ENCODE measurements at regions not wholly inside any gene's neighbourhood (a gene's known extent, or its start where the extent isn't known, plus 50 kb on each side); places are given as distances from the start of the nearest gene placed in this dataset.
"Not testable (repeated sequence)": the region's sequence is repeated elsewhere in the genome, so short reads cannot be mapped to it uniquely, and the experiment has no call there.

DNA sequence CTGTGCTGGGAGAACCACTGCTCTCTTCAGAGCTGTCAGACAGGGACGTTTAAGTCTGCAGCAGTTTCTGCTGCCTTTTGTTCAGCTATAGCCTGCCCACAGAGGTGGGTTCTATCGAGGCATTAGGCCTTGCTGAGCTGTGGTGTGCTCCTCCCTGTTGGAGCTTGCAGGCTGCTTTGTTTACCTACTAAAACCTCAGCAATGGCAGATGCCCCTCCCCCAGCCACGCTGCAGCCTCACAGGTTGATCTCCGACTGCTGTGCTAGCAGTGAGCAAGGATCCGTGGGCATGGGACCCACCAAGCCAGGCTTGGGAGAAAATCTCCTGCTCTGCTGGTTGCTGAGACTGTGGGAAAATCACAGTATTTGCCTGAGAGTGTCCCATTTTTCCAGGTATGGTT is 133.8 kb upstream of the UBQLN2 start:
- Histone ChIP-seq H3K9ac (ENCODE audit: low read length) (no peak overlapping the region), H3K27me3 (replicated peaks; ENCODE audit: control insufficient read depth, insufficient read depth, low read length) (no peaks in the 10 kb centered on the region), H3K9me3 (ENCODE audit: control insufficient read depth, low read length) (peaks cover 15% of the 10 kb centered on the region), H3K4me3 (ENCODE audit: low read length) (no peak overlapping the region), H3K4me1 (ENCODE audit: control insufficient read depth, insufficient read depth, low read length) (no peaks in the 10 kb centered on the region), H3K36me3 (ENCODE audit: control insufficient read depth, insufficient read depth, low read length, severe bottlenecking) (no peaks in the 10 kb centered on the region)
- DNase-seq (ENCODE audit: low read depth): no peak

- H3K4me1 ChIP-seq (ENCODE audit: control insufficient read depth, insufficient read depth, low read length); H3K4me3 ChIP-seq (ENCODE audit: low read length); H3K9me3 ChIP-seq (ENCODE audit: control insufficient read depth, low read length); DNase-seq (ENCODE audit: low read depth); H3K36me3 ChIP-seq (ENCODE audit: control insufficient read depth, insufficient read depth, low read length, severe bottlenecking); H3K9ac ChIP-seq (ENCODE audit: low read length); H3K27me3 ChIP-seq (replicated peaks; ENCODE audit: control insufficient read depth, insufficient read depth, low read length): not testable (repeated sequence)
These were observed 111.4 kb upstream of the UBQLN2 start for GRCh38 chrX:56451981-56452380.

DNA sequence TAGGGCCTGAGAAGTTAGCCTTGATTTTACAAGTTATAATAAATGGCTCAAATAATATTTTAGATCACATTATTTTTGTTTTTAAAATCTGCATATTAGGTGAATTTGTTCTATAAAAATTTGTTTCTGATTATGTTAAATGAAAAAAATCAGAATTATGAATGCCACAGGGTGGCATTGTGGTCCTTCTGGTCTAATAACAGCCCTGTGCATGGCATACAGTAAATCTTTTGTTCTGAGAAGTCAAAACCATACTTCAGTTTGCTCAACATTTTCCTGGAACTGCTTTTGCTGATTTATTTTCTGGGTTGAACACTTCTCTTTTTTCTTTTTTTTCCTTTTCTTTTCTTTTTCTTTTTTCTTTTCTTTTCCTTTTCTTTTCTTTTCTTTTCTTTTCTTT is 101.0 kb upstream of the UBQLN2 start:
- Histone ChIP-seq H3K4me3 (ENCODE audit: low read length) (no peak overlapping the region), H3K9me3 (ENCODE audit: control insufficient read depth, low read length) (peaks cover 26% of the 10 kb centered on the region), H3K4me1 (ENCODE audit: control insufficient read depth, insufficient read depth, low read length) (no peaks in the 10 kb centered on the region), H3K36me3 (ENCODE audit: control insufficient read depth, insufficient read depth, low read length, severe bottlenecking) (no peaks in the 10 kb centered on the region), H3K27me3 (replicated peaks; ENCODE audit: control insufficient read depth, insufficient read depth, low read length) (no peaks in the 10 kb centered on the region), H3K9ac (ENCODE audit: low read length) (no peak overlapping the region)
- no peak for DNase-seq (ENCODE audit: low read depth)

- Histone ChIP-seq H3K4me1 (ENCODE audit: control insufficient read depth, insufficient read depth, low read length) (no peaks in the 10 kb centered on the region), H3K9ac (ENCODE audit: low read length) (no peak overlapping the region), H3K9me3 (ENCODE audit: control insufficient read depth, low read length) (peaks cover 25% of the 10 kb centered on the region), H3K36me3 (ENCODE audit: control insufficient read depth, insufficient read depth, low read length, severe bottlenecking) (no peaks in the 10 kb centered on the region), H3K4me3 (ENCODE audit: low read length) (no peak overlapping the region), H3K27me3 (replicated peaks; ENCODE audit: control insufficient read depth, insufficient read depth, low read length) (no peaks in the 10 kb centered on the region)
- no peak for DNase-seq (ENCODE audit: low read depth)
These were observed 95.0 kb upstream of the UBQLN2 start for GRCh38 chrX:56468441-56468840.

DNA sequence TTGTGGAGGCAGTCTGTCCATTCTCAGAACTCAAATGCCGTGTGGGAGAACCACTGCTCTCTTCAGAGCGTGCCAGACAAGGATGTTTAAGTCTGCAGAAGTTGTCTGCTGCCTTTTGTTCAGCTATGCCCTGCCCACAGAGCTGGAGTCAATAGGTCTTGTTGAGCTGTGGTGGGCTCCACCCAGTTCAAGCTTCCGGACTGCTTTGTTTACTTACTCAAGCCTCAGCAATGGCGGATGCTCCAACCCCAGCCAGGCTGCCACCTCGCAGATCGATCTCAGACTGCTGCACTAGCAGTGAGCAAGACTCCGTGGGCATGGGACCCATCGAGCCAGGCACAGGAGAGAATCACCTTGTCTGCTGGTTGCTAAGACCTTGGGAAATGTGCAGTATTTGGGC is 68.5 kb upstream of the UBQLN2 start:
- H3K9me3 ChIP-seq (ENCODE audit: control insufficient read depth, low read length): peaks cover 23% of the 10 kb centered on the region
- not testable (repeated sequence) for H3K4me1 ChIP-seq (ENCODE audit: control insufficient read depth, insufficient read depth, low read length); DNase-seq (ENCODE audit: low read depth); H3K27me3 ChIP-seq (replicated peaks; ENCODE audit: control insufficient read depth, insufficient read depth, low read length); H3K4me3 ChIP-seq (ENCODE audit: low read length); H3K36me3 ChIP-seq (ENCODE audit: control insufficient read depth, insufficient read depth, low read length, severe bottlenecking); H3K9ac ChIP-seq (ENCODE audit: low read length)

GRCh38 chrX:56498756-56499155 is 64.7 kb upstream of the UBQLN2 start:
- Histone ChIP-seq H3K4me3 (ENCODE audit: low read length) (no peak overlapping the region), H3K36me3 (ENCODE audit: control insufficient read depth, insufficient read depth, low read length, severe bottlenecking) (no peaks in the 10 kb centered on the region), H3K4me1 (ENCODE audit: control insufficient read depth, insufficient read depth, low read length) (no peaks in the 10 kb centered on the region), H3K9ac (ENCODE audit: low read length) (no peak overlapping the region), H3K27me3 (replicated peaks; ENCODE audit: control insufficient read depth, insufficient read depth, low read length) (no peaks in the 10 kb centered on the region), H3K9me3 (ENCODE audit: control insufficient read depth, low read length) (peaks cover 22% of the 10 kb centered on the region)
- no peak for DNase-seq (ENCODE audit: low read depth)

DNA sequence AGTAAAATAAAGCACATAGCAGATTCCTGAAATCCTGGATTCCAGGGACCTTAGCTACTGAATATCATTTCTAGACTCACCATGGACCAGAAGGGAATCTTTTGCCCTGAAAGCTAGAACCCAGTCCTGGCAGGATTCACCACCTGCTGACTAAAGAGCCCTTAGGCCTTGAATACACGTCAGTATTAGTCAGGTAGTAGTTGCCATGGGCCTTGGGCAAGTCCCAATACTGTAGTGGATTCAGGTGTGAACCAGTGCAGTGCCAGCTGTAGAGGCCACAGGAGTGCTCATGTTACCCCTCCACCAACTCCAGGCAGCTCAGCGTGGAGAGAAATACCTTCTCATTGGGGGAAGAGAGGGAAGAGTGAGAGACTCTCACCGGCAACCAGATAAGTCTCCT is 64.1 kb upstream of the UBQLN2 start:
- Histone ChIP-seq H3K9me3 (ENCODE audit: control insufficient read depth, low read length) (peaks cover 16% of the 10 kb centered on the region), H3K36me3 (ENCODE audit: control insufficient read depth, insufficient read depth, low read length, severe bottlenecking) (no peaks in the 10 kb centered on the region), H3K4me3 (ENCODE audit: low read length) (no peak overlapping the region), H3K9ac (ENCODE audit: low read length) (no peak overlapping the region), H3K4me1 (ENCODE audit: control insufficient read depth, insufficient read depth, low read length) (no peaks in the 10 kb centered on the region), H3K27me3 (replicated peaks; ENCODE audit: control insufficient read depth, insufficient read depth, low read length) (no peaks in the 10 kb centered on the region)
- DNase-seq (ENCODE audit: low read depth): no peak

DNA sequence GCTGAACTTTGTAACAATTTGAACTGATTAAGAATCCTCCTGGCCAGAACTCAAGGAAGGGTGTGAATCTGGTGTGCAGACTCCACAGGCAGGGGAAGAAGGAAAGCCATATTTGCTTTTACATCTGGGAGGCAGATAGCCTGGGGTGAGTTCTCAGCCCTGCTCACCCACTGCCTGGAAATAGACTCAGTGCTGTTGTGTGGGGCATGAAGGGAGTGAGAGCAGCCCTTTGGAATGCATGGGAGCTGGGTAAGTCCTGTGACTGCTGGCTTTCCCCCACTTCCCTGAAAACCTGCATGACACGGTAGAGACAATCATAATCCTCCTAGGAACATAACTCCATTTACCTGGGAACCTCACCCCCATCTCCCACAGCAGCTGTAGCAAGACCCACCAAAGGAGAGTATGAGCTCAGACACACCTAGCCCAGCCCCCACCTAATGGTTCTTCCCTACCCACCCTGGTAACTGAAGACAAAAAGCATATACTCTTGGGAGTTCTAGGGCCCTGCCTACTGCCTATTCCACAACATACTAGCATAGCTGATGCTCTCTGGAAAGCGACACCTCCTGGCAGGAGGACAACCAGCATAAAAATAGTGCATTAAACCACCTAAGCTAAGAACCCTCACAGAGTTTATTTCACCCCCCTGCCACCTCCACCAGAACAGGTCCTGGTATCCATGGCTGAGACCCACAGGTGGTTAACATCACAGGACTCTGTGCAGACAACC is 59.3 kb upstream of the UBQLN2 start:
- Histone ChIP-seq H3K27me3 (replicated peaks; ENCODE audit: control insufficient read depth, insufficient read depth, low read length) (no peaks in the 10 kb centered on the region), H3K4me1 (ENCODE audit: control insufficient read depth, insufficient read depth, low read length) (no peaks in the 10 kb centered on the region), H3K4me3 (ENCODE audit: low read length) (no peak overlapping the region), H3K9ac (ENCODE audit: low read length) (no peak overlapping the region), H3K36me3 (ENCODE audit: control insufficient read depth, insufficient read depth, low read length, severe bottlenecking) (no peaks in the 10 kb centered on the region), H3K9me3 (ENCODE audit: control insufficient read depth, low read length) (peaks cover 19% of the 10 kb centered on the region)
- DNase-seq (ENCODE audit: low read depth): peak; percentile 0

- H3K4me3 ChIP-seq (ENCODE audit: low read length): no peak overlapping the region
- no peaks in the 10 kb centered on the region for H3K4me1 ChIP-seq (ENCODE audit: control insufficient read depth, insufficient read depth, low read length)
- no peaks in the 10 kb centered on the region for H3K27me3 ChIP-seq (replicated peaks; ENCODE audit: control insufficient read depth, insufficient read depth, low read length)
- peaks cover 33% of the 10 kb centered on the region for H3K9me3 ChIP-seq (ENCODE audit: control insufficient read depth, low read length)
- no peak overlapping the region for H3K9ac ChIP-seq (ENCODE audit: low read length)
- no peaks in the 10 kb centered on the region for H3K36me3 ChIP-seq (ENCODE audit: control insufficient read depth, insufficient read depth, low read length, severe bottlenecking)
- DNase-seq (ENCODE audit: low read depth): no peak
These were observed 57.6 kb upstream of the UBQLN2 start for GRCh38 chrX:56505866-56506265.

All from adipocyte (in vitro differentiated cells).